ENCODE measurements at regions not wholly inside any gene's neighbourhood (a gene's known extent, or its start where the extent isn't known, plus 50 kb on each side); places are given as distances from the start of the nearest gene placed in this dataset.

GRCh38 chr6:150456466-150456865 lies 87.7 kb downstream of the IYD start:
- H3K9me3 ChIP-seq (ENCODE audit: control insufficient read depth, insufficient read depth, low read depth, low read length) = no peaks in the 10 kb centered on the region
- no peak overlapping the region for H3K4me3 ChIP-seq (replicated peaks in 1 of 4; ENCODE audit: control extremely low read depth in 1 of 4, insufficient read depth in 1 of 4, low read depth in 3 of 4, low read length in 4 of 4)
- no peaks in the 10 kb centered on the region for H3K4me1 ChIP-seq (ENCODE audit: control insufficient read depth, extremely low read depth, insufficient read depth, low read length)
- no peaks in the 10 kb centered on the region for H4K20me1 ChIP-seq (ENCODE audit: control insufficient read depth, extremely low read depth, insufficient read depth, low read length)
- DNase-seq (ENCODE audit: low read depth in 2 of 2) = no peak
- no peaks in the 10 kb centered on the region for H3K36me3 ChIP-seq (ENCODE audit: control insufficient read depth, insufficient read depth, low read length)
- no peaks in the 10 kb centered on the region for H3K79me2 ChIP-seq (ENCODE audit: control insufficient read depth, insufficient read depth, low read length)
- TF ChIP-seq CTCF (conservative IDR thresholded peaks at IDR 0.05 in 1 of 2, IDR thresholded peaks at IDR 0.05 in 1 of 2; ENCODE audit: low read depth in 1 of 2, low read length in 2 of 2) (no peak), EZH2 (IDR thresholded peaks at IDR 0.05; ENCODE audit: low read length, missing control alignments) (no peak)
- H3K9ac ChIP-seq (ENCODE audit: insufficient read depth, low read length) = no peak overlapping the region
- no peak overlapping the region for H3K4me2 ChIP-seq (ENCODE audit: extremely low read depth, insufficient read depth, low read length)
- no peaks in the 10 kb centered on the region for H3K27me3 ChIP-seq (ENCODE audit: control insufficient read depth, insufficient read depth, low read length)
- no peak overlapping the region for H2AFZ ChIP-seq (ENCODE audit: low read length)
- no peak overlapping the region for H3K27ac ChIP-seq (ENCODE audit: insufficient read depth, low read length)

GRCh38 chr6:150456902-150457643 lies 88.3 kb downstream of the IYD start:
- Histone ChIP-seq H3K27me3 (ENCODE audit: control insufficient read depth, insufficient read depth, low read length) (no peaks in the 10 kb centered on the region), H3K4me1 (ENCODE audit: control insufficient read depth, extremely low read depth, insufficient read depth, low read length) (no peaks in the 10 kb centered on the region), H3K4me3 (replicated peaks in 1 of 4; ENCODE audit: control extremely low read depth in 1 of 4, insufficient read depth in 1 of 4, low read depth in 3 of 4, low read length in 4 of 4) (no peak overlapping the region), H3K9me3 (ENCODE audit: control insufficient read depth, insufficient read depth, low read depth, low read length) (no peaks in the 10 kb centered on the region), H2AFZ (ENCODE audit: low read length) (no peak overlapping the region), H3K79me2 (ENCODE audit: control insufficient read depth, insufficient read depth, low read length) (no peaks in the 10 kb centered on the region), H3K36me3 (ENCODE audit: control insufficient read depth, insufficient read depth, low read length) (no peaks in the 10 kb centered on the region), H3K27ac (ENCODE audit: insufficient read depth, low read length) (no peak overlapping the region), H3K9ac (ENCODE audit: insufficient read depth, low read length) (no peak overlapping the region), H4K20me1 (ENCODE audit: control insufficient read depth, extremely low read depth, insufficient read depth, low read length) (no peaks in the 10 kb centered on the region), H3K4me2 (ENCODE audit: extremely low read depth, insufficient read depth, low read length) (no peak overlapping the region)
- TF ChIP-seq CTCF (conservative IDR thresholded peaks at IDR 0.05 in 1 of 2, IDR thresholded peaks at IDR 0.05 in 1 of 2; ENCODE audit: low read depth in 1 of 2, low read length in 2 of 2) (no peak), EZH2 (IDR thresholded peaks at IDR 0.05; ENCODE audit: low read length, missing control alignments) (no peak)
- DNase-seq (ENCODE audit: low read depth in 2 of 2) = no peak

GRCh38 chr6:150458579-150458978 lies 89.8 kb downstream of the IYD start:
- Histone ChIP-seq H3K27ac (ENCODE audit: insufficient read depth, low read length) (no peak overlapping the region), H2AFZ (ENCODE audit: low read length) (no peak overlapping the region), H3K4me2 (ENCODE audit: extremely low read depth, insufficient read depth, low read length) (no peak overlapping the region), H4K20me1 (ENCODE audit: control insufficient read depth, extremely low read depth, insufficient read depth, low read length) (no peaks in the 10 kb centered on the region), H3K79me2 (ENCODE audit: control insufficient read depth, insufficient read depth, low read length) (no peaks in the 10 kb centered on the region), H3K27me3 (ENCODE audit: control insufficient read depth, insufficient read depth, low read length) (no peaks in the 10 kb centered on the region), H3K4me1 (ENCODE audit: control insufficient read depth, extremely low read depth, insufficient read depth, low read length) (no peaks in the 10 kb centered on the region), H3K36me3 (ENCODE audit: control insufficient read depth, insufficient read depth, low read length) (no peaks in the 10 kb centered on the region), H3K4me3 (replicated peaks in 1 of 4; ENCODE audit: control extremely low read depth in 1 of 4, insufficient read depth in 1 of 4, low read depth in 3 of 4, low read length in 4 of 4) (no peak overlapping the region), H3K9me3 (ENCODE audit: control insufficient read depth, insufficient read depth, low read depth, low read length) (no peaks in the 10 kb centered on the region), H3K9ac (ENCODE audit: insufficient read depth, low read length) (no peak overlapping the region)
- no peak for DNase-seq (ENCODE audit: low read depth in 2 of 2)
- TF ChIP-seq CTCF (conservative IDR thresholded peaks at IDR 0.05 in 1 of 2, IDR thresholded peaks at IDR 0.05 in 1 of 2; ENCODE audit: low read depth in 1 of 2, low read length in 2 of 2) (no peak), EZH2 (IDR thresholded peaks at IDR 0.05; ENCODE audit: low read length, missing control alignments) (no peak)
